Spleen (tissue), 7 donors: ENCODE measurements at regions not wholly inside any gene's neighbourhood (a gene's known extent, or its start where the extent isn't known, plus 50 kb on each side); places are given as distances from the start of the nearest gene placed in this dataset.

Source experiments
- POLR2A ChIP-seq, 3 donors: fragments of 450-650 bp; IDR thresholded peaks; one replicate each; pipeline ENCODE4 v1.5.1; 2017; ENCODE audit warnings: antibody characterized with exemption in 3 of 3, mild to moderate bottlenecking in 1 of 3
- POLR2AphosphoS5 ChIP-seq, 3 donors: sonication (generic); formaldehyde crosslinking; IDR thresholded peaks; one replicate each; pipeline ENCODE4 v1.5.1; 2017; ENCODE audit warnings: antibody characterized with exemption in 3 of 3
- TF ChIP-seq, protein P1 (sequence below), 11 experiments: fragments of 200-600 bp in 7 of 11; fragments of 450-650 bp in 4 of 11; sonication (generic) in 4 of 11; IDR thresholded peaks in 8 of 11; conservative IDR thresholded peaks in 3 of 11; 1 replicate in 7 of 11; 2 replicates in 4 of 11; pipeline versions ENCODE4 v1.4.0 to v1.8.0; 2016 to 2021; ENCODE audit warnings: antibody characterized with exemption in 11 of 11, inconsistent platforms in 4 of 11, mild to moderate bottlenecking in 1 of 11
- donor health status: DM: no; HTN: no; CAD: no; lungs with moderate emphysema.
- donor health status: DM: no; HTN: no; CAD: no.
- donor health status: DM: no; HTN: no; CAD: no.

DNA sequence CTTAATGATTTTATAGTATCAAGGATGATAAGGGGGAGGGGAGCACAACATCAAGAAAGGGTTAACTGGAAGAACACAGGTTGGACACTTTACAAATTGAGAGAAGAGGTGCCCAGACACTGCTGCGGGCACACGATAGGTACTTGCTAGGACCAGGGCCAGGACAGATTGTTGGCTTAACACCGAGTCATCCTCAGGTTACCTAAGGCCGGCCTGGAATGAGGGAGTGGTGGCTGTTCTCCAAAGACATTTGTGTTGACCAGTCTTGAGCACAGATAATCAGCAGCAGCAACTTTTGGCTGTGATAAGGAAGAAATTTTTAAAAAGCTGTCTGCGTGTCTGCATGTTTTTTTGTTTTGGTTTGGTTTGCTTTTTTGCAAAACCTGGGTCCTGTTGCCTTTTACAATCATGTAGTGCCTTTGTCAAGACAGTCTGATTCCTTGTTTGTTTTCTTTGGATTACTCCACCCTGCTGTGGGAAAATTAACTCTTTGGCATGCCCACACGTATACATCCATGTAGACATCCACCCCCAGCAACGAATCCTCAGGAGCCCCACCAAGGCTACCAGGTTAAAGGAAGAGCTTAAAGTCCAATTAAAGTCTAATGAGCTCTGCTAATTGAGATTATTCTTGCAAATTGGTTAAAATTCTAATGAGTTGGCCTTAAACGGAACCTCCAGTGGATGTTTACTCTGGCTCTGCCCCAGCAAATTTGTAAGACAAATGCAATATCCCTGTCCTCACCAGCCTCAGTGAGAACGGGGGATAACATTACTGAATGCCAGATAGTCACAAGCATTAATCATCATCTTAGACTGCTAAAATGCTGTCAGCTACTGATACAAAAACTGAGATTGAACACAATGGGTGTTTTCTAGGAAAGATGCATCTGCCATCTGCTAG is 382.3 kb downstream of the ACTL7B start:
- TF ChIP-seq, protein P1, sequence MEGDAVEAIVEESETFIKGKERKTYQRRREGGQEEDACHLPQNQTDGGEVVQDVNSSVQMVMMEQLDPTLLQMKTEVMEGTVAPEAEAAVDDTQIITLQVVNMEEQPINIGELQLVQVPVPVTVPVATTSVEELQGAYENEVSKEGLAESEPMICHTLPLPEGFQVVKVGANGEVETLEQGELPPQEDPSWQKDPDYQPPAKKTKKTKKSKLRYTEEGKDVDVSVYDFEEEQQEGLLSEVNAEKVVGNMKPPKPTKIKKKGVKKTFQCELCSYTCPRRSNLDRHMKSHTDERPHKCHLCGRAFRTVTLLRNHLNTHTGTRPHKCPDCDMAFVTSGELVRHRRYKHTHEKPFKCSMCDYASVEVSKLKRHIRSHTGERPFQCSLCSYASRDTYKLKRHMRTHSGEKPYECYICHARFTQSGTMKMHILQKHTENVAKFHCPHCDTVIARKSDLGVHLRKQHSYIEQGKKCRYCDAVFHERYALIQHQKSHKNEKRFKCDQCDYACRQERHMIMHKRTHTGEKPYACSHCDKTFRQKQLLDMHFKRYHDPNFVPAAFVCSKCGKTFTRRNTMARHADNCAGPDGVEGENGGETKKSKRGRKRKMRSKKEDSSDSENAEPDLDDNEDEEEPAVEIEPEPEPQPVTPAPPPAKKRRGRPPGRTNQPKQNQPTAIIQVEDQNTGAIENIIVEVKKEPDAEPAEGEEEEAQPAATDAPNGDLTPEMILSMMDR (IDR thresholded peaks at IDR 0.05 in 8 of 11, conservative IDR thresholded peaks at IDR 0.05 in 3 of 11): no peak
- TF ChIP-seq POLR2A (IDR thresholded peaks at IDR 0.05): no peak
- TF ChIP-seq POLR2AphosphoS5 (IDR thresholded peaks at IDR 0.05): no peak
